Ascending aorta (tissue), 2 donors: ENCODE measurements at regions not wholly inside any gene's neighbourhood (a gene's known extent, or its start where the extent isn't known, plus 50 kb on each side); places are given as distances from the start of the nearest gene placed in this dataset.

Experiments
- DNase-seq, 2 donors: peaks; one replicate each; pipeline ENCODE4 v3.0.0-alpha.2; 2019; ENCODE audit warnings: low spot score in 2 of 2
- H3K27ac ChIP-seq, 2 donors: fragments of 200-600 bp; sonication (generic); one replicate each; pipeline ENCODE4 v1.5.1; 2016 to 2017; ENCODE audit warnings: mild to moderate bottlenecking in 1 of 2
- H3K27me3 ChIP-seq: fragments of 200-600 bp; sonication (generic); one replicate; pipeline ENCODE4 v1.5.1; 2017
- H3K36me3 ChIP-seq, 2 donors: fragments of 200-600 bp; sonication (generic); one replicate each; pipeline ENCODE4 v1.5.1; 2016
- H3K4me1 ChIP-seq, 2 donors: fragments of 200-600 bp; sonication (generic); one replicate each; pipeline ENCODE4 v1.5.1; 2016 to 2017; ENCODE audit warnings: mild to moderate bottlenecking in 1 of 2
- H3K4me3 ChIP-seq, 2 donors: fragments of 200-600 bp; sonication (generic); one replicate each; pipeline ENCODE4 v1.5.1; 2016 to 2017; ENCODE audit warnings: mild to moderate bottlenecking in 1 of 2
- H3K9me3 ChIP-seq, 2 donors: fragments of 200-600 bp; sonication (generic); one replicate each; pipeline ENCODE4 v1.5.1; 2016
- CTCF ChIP-seq, 3 experiments: fragments of 200-600 bp in 2 of 3; fragments of 450-650 bp in 1 of 3; sonication (generic) in 2 of 3; IDR thresholded peaks; one replicate each; pipeline ENCODE4 v1.5.1; 2016 to 2019; ENCODE audit warnings: antibody characterized with exemption in 3 of 3, mild to moderate bottlenecking in 1 of 3, moderate library complexity in 1 of 3
- intact Hi-C: fragments of 100-400 bp; cut with DNase I; formaldehyde crosslinking; loops from one replicate; pipeline ENCODE4 v1.15.1; 2023

- no peak for TF ChIP-seq CTCF (IDR thresholded peaks at IDR 0.05)
- no peaks in the 10 kb centered on the region for H3K36me3 ChIP-seq
- intact Hi-C loops, result no loop called here
- no peaks in the 10 kb centered on the region for H3K27me3 ChIP-seq
- no peaks in the 10 kb centered on the region for H3K9me3 ChIP-seq
- no peak overlapping the region for H3K27ac ChIP-seq
- H3K4me1 ChIP-seq, result no peaks in the 10 kb centered on the region
- DNase-seq, result no peak
- H3K4me3 ChIP-seq, result no peak overlapping the region
Observed at GRCh38 chr6:1463275-1463674, 73.9 kb downstream of the FOXF2 start.

- Histone ChIP-seq H3K36me3 (no peaks in the 10 kb centered on the region), H3K27ac (no peak overlapping the region), H3K4me1 (no peaks in the 10 kb centered on the region), H3K9me3 (no peaks in the 10 kb centered on the region), H3K27me3 (no peaks in the 10 kb centered on the region), H3K4me3 (no peak overlapping the region)
- intact Hi-C loops, result no loop called here
- no peak for DNase-seq
- TF ChIP-seq CTCF (IDR thresholded peaks at IDR 0.05), result no peak
Observed at GRCh38 chr6:1463751-1464426, 74.5 kb downstream of the FOXF2 start.

- Histone ChIP-seq H3K9me3 (no peaks in the 10 kb centered on the region), H3K4me3 (no peak overlapping the region), H3K4me1 (no peaks in the 10 kb centered on the region), H3K36me3 (no peaks in the 10 kb centered on the region), H3K27ac (no peak overlapping the region), H3K27me3 (no peaks in the 10 kb centered on the region)
- intact Hi-C loops, result no loop called here
- no peak for TF ChIP-seq CTCF (IDR thresholded peaks at IDR 0.05)
- DNase-seq, result no peak
Observed at GRCh38 chr6:1464781-1465370, 75.5 kb downstream of the FOXF2 start.

GRCh38 chr6:1468126-1468525, 78.8 kb downstream of the FOXF2 start:
- no peak for DNase-seq
- Histone ChIP-seq H3K4me1 (no peaks in the 10 kb centered on the region), H3K4me3 (no peak overlapping the region), H3K27ac (no peak overlapping the region), H3K27me3 (no peaks in the 10 kb centered on the region), H3K36me3 (no peaks in the 10 kb centered on the region), H3K9me3 (no peaks in the 10 kb centered on the region)
- TF ChIP-seq CTCF (IDR thresholded peaks at IDR 0.05), result no peak
- intact Hi-C loops, result no loop called here

- no peak for TF ChIP-seq CTCF (IDR thresholded peaks at IDR 0.05)
- intact Hi-C loops, result no loop called here
Observed at GRCh38 chr6:1470040-1470439, 80.7 kb downstream of the FOXF2 start.

More at GRCh38 chr6:1470040-1470439, 80.7 kb downstream of the FOXF2 start:
- no peak overlapping the region for H3K27ac ChIP-seq
- H3K36me3 ChIP-seq, result no peaks in the 10 kb centered on the region
- H3K27me3 ChIP-seq, result no peaks in the 10 kb centered on the region
- no peaks in the 10 kb centered on the region for H3K9me3 ChIP-seq
- H3K4me3 ChIP-seq, result no peak overlapping the region
- DNase-seq, result no peak
- no peaks in the 10 kb centered on the region for H3K4me1 ChIP-seq
